ENCODE measurements at regions not wholly inside any gene's neighbourhood (a gene's known extent, or its start where the extent isn't known, plus 50 kb on each side); places are given as distances from the start of the nearest gene placed in this dataset.

GRCh38 chr3:104018541-104018940 is 1348.2 kb upstream of the ALCAM start:
- no peak for TF ChIP-seq CTCF (IDR thresholded peaks at IDR 0.05)
- TF ChIP-seq TCF7L2 (IDR thresholded peaks at IDR 0.05; ENCODE audit: low read depth, low read length), result no peak
